AG09309 (cell line): ENCODE measurements at regions not wholly inside any gene's neighbourhood (a gene's known extent, or its start where the extent isn't known, plus 50 kb on each side); places are given as distances from the start of the nearest gene placed in this dataset.

Source experiments
- DNase-seq: peaks from one replicate; pipeline ENCODE4 v3.0.0-alpha.2; 2010; ENCODE audit warnings: low read depth
- H3K4me3 ChIP-seq: 2 replicates; pipeline ENCODE4 v1.5.1; 2011; ENCODE audit warnings: mild to moderate bottlenecking, low read depth, low read length, moderate library complexity; ENCODE audit not compliant: control insufficient read depth
- TF ChIP-seq, protein P1 (sequence below): IDR thresholded peaks from 2 replicates; pipeline ENCODE4 v1.5.1; 2011; ENCODE audit warnings: mild to moderate bottlenecking, low read depth, low read length, inconsistent platforms; ENCODE audit not compliant: insufficient read depth, control insufficient read depth; ENCODE audit errors: missing control alignments

DNA sequence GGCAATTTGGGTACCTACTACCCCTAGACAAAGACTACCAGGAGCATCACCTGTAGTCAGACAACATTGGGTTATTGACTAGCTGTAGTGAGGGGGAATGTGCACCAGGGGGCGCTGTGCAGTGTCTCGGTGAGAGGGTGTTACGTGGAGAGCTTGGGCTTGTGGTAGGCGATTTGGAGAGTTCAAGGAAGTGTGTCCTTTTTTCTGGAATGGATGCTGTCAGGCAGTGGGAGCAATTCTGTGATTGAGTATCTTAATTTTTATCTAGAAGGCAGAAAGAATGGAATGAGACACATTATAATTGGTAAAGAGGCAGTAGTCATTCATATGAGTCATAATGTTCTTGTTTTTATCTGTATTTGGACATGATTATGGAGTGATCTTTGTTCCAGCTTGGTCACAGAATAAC, 187.7 kb downstream of the GALC start:
- H3K4me3 ChIP-seq, result no peak overlapping the region
- TF ChIP-seq, protein P1, sequence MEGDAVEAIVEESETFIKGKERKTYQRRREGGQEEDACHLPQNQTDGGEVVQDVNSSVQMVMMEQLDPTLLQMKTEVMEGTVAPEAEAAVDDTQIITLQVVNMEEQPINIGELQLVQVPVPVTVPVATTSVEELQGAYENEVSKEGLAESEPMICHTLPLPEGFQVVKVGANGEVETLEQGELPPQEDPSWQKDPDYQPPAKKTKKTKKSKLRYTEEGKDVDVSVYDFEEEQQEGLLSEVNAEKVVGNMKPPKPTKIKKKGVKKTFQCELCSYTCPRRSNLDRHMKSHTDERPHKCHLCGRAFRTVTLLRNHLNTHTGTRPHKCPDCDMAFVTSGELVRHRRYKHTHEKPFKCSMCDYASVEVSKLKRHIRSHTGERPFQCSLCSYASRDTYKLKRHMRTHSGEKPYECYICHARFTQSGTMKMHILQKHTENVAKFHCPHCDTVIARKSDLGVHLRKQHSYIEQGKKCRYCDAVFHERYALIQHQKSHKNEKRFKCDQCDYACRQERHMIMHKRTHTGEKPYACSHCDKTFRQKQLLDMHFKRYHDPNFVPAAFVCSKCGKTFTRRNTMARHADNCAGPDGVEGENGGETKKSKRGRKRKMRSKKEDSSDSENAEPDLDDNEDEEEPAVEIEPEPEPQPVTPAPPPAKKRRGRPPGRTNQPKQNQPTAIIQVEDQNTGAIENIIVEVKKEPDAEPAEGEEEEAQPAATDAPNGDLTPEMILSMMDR, result peak; percentile 73
- peak; percentile 4 for DNase-seq

DNA sequence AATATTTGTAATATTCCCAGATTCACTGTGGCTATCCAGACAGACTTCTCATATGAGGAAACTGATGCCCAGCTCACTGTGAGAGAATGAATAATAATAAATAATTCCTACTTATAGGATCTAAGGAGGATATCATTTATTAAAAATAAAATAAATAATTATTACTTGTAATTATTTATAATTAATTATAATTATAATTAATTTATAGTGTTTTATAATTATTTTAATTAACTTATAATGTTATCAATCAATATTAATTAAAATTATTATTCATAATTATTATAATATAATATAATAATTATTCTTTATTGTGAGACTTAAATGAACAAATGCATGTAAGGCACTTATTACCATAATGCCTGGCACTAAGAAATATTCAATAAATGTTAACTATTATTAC, 192.8 kb downstream of the GALC start:
- no peak overlapping the region for H3K4me3 ChIP-seq
- TF ChIP-seq, protein P1, result no peak
- no peak for DNase-seq

DNA sequence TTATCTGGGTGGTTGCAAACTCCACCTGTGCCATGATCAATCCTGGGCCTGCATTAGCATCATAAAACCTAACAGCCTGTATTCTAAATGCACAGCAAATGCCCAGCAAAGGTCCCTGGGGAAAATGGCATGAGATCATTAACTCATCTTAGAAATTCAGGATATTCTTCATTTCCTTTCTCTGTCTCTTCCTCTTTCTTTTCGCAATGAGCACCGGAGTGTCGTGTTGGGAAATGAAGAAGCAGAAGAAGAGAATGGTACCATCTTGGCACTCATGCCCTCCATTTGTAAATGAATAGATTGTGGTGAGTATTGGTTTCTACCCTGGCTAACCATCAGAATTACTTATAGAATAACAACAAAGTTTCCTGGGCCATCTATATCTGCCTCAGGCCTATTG, 193.6 kb downstream of the GALC start:
- no peak for DNase-seq
- H3K4me3 ChIP-seq, result no peak overlapping the region
- TF ChIP-seq, protein P1, result no peak

DNA sequence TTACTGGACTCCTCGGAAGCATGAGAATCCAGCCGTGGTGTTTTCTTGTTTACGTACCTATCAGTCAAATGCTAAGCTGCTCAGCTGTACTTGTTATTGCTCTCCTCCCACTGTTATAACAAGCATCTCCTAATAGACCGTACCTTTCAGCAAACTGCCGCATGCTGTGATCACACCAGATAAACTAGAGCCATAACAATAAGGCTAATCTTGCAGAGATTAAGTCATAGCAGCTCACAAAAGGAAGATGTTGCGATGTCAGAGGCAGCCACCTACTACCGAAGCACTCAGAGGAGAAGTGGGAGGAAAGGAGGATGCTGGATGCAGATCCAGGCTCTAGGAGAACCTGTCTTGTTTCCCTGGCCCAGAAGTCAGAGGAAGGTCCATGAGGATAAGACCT, 196.0 kb downstream of the GALC start:
- TF ChIP-seq, protein P1, result no peak
- H3K4me3 ChIP-seq, result no peak overlapping the region
- no peak for DNase-seq

DNA sequence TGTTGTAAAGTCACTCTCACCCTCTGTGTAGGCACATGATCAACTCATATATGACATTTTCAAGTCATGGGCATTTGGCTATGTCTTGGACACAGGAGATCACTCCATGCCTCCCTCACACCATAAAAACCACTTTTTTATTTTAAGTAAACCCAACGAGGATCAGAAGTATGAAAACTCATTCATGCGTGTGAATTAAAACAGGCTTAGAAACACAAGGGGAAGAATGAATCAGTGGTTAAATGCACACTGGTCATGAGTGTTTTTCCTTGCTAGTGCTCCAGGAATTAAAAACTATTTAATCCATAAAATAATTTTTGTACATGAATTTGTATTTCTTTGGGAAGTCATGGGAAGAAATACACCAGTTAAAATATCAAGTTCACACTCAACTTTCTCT, 198.4 kb downstream of the GALC start:
- no peak overlapping the region for H3K4me3 ChIP-seq
- TF ChIP-seq, protein P1, result no peak
- no peak for DNase-seq

DNA sequence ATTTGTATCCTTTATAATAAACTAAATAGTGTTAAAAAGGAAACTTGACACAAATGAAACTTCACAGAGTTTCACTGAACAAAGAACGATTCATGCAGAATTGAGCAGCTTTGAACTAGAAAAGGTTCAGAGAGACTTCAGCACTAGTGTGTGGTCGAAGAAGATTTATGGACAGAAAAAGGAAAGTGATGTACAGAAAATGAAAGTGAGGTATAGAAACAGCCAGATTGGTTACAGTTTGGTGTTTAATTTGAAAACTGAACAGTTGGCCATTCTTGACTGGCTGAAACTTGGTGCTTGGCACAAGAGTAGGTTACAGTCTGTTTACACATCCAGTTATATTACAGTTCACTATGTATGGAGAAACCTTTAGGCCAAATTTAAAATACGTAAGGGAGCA, 207.1 kb downstream of the GALC start:
- TF ChIP-seq, protein P1, result no peak

DNA sequence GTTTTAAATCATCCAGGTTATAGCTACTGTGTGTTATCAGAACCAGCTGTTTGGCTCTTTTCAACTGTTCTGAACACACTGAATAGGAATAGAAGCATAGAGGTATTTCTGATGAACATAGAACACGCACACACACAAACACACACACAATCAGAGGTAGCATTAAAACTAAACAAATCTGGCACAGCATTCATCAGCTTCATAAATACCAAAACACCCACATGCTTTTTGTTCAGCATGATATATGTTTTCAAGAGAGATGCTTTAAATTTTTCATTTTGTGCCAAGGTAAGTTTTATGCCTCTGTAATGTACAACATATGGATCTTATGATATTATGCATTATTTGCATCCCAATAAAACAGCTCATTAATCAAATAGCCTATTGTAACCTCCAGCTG, 208.6 kb downstream of the GALC start:
- TF ChIP-seq, protein P1, result no peak
- H3K4me3 ChIP-seq, result no peak overlapping the region
- no peak for DNase-seq

More for the DNA sequence above, 207.1 kb downstream of the GALC start:
- no peak for DNase-seq
- H3K4me3 ChIP-seq, result no peak overlapping the region
